ENCODE measurements at regions not wholly inside any gene's neighbourhood (a gene's known extent, or its start where the extent isn't known, plus 50 kb on each side); places are given as distances from the start of the nearest gene placed in this dataset.
"Not testable (repeated sequence)": the region's sequence is repeated elsewhere in the genome, so short reads cannot be mapped to it uniquely, and the experiment has no call there.

DNA sequence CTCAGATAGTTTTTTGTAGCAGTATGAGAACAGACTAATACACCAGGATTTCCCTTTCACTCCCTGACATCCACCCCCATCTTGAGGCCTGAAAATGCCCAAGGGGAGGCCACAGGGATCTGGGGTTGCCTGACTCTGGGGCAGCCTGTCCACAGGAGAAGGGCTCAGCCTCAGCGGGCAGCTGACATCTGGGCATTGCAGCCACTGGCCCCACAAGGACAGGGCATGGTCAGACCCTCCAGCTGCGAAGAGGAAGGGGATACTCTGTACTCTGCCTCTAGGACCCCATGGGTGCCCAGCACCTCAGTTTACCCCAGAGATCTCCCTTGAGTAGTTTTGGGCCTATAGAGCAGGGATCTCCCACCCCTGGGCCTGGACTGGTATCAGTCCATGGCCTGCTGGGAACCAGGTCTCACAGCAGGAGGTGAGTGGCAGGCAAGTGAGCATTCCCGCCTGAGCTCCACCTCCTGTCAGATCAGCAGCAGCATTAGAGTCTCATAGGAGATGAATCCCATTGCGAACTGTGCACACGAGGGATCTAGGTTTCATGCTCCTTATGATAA lies 138.9 kb downstream of the HMX1 start:
- DNase-seq: no peak

DNA sequence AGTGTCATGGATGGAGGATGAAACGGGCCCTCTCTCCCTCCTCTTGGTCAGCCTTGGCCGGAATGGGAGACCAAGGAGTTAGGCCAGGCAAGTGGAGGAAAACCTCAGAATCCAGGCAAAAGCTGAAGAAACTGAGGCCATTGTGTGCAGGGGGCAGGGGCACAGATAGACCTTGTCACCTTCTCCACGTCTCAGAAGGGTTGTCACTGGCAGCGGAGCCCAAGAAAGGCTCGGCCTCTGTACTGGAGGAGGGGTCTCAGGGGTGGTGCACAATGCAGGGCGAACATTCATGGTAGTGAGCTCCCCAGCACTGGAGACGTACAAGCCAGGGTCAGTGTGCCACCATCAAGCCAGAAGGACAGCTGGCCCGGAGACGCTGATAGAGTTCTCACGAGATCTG lies 139.5 kb downstream of the CPZ start:
- no peak for DNase-seq

DNA sequence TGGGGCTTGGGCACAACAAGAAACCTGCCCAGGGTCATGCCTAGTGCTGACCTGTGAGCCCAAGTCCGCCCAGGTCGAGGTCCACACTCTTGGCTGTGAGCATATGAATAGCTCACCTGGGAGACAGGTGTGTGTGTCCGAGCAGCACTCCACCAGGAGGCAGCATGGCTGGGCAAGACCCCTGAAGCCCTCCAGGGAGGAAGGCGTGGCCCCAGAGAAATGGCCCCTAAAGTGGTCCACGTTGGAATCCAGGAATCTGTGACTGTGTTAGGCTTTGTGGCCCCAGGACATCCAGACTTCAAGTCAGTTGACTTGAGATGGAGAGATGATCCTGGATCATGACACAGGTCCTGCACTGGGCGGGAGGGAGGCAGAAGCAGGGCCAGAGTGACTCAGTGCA lies 138.8 kb downstream of the CPZ start:
- DNase-seq: no peak

DNA sequence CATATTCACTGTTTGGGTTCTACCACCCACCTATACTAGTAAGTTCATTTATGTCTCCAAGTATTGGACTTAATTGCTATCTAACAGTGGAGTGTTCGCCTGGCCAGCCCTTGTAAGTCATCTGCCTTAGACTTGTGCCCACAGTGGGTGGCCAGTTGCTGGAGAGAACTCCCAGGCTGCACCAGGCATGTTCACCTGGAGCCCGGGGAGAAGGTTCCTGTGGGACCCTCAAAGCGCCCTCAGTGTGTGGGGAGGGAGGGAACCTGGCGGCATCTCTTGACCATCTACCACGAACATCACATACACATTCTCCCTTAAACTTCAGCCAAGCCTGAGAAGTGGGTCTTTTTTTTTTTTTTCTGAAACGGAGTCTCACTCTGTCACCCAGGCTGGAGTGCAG lies 138.1 kb downstream of the CPZ start:
- no peak for DNase-seq

DNA sequence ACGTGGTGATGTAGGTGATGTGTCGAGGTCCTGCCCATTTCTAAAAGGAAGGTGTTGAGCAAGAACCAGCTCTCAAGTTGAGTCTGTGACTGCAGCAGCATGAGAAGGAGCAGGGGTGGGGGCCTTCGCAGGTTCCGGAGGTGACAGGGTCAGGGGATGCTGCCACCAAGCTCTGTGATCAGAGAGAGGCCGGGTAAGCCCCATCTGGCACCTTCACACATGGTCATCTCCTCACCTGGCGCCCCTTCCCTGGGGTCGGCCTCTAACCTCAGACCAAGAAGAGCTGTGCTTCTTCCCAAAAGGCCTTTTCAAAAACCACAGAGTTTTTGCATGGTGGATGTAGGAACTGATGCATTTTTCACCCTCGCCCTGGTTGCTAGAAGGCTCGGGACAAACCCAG lies 137.6 kb downstream of the CPZ start:
- DNase-seq: no peak

DNA sequence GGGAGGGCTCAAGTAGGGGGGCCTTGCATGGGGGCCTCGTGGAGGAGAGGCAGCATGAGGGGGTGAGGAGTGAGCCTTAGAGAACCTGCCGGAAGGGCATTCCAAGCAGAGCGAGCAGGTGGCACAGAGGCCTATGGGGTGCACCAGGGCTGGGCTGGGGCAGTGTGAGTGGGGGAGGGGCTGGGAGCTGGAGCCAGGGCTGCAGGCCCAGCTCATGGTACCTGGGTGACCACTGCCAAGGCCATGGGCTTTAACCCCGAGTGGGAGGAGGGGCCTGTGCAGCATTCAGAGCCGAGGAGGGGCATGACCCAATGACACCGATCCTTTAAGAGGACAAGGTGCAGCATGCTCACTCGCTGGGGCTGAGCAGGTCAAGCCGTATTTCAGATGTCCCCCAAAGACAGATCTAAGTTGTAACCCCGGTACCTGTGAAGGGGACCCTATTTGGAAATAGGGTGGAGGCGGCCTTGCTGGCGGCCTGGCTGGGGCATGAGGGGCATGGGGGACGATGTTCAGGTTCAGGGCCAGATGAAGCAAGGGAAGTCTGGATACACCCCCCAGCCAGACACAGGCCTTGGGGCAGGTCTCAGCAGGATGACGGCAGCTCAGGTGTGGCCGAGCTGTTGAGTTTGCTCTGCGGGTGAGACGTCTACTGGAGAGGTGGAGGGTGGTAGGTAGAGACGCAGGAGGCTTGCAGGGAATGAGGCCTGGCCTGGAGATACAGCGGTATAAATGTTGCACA lies 137.0 kb downstream of the CPZ start:
- DNase-seq: no peak

DNA sequence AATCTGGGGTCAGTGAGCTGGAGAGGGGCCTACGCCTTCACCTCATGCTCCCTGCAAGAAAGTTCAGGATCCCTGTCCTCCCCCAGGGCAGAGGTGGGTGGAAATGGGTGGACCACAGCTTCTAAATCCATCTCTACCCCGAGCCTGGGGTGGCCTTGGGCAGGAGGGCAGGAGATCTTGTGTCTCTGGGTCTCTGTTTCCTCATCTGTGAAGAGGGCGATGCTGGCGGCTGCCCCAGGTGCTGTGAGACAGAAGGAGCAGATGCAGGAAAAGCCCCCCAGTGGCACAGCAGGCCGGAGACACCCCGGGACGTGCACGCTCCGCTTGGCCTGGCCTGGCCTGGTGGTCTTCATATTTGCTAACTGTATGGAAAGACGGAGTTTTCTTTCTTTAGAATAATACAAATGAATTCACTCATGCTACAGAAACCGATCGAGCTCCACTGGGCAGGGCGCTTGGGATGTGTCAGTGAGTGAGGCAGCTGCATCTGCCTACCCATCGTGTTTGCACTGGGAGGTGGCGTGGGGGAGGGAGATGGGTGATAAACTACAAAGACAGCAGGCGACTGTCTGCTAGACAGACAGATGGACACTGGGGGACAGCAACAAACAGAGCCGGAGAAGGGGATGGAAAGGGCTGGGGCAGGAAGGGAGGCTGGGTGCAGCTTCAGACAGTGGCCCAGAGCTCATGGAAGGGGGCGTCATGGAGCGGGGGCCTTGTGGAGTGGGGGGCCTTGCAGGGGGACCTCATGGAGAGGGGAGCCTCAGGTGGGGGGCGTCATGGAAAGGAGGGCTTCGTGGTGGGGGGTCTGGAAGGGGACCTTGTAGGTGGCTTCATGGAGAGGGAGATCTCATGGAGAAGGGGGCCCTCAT lies 136.2 kb downstream of the CPZ start:
- no peak for DNase-seq

DNA sequence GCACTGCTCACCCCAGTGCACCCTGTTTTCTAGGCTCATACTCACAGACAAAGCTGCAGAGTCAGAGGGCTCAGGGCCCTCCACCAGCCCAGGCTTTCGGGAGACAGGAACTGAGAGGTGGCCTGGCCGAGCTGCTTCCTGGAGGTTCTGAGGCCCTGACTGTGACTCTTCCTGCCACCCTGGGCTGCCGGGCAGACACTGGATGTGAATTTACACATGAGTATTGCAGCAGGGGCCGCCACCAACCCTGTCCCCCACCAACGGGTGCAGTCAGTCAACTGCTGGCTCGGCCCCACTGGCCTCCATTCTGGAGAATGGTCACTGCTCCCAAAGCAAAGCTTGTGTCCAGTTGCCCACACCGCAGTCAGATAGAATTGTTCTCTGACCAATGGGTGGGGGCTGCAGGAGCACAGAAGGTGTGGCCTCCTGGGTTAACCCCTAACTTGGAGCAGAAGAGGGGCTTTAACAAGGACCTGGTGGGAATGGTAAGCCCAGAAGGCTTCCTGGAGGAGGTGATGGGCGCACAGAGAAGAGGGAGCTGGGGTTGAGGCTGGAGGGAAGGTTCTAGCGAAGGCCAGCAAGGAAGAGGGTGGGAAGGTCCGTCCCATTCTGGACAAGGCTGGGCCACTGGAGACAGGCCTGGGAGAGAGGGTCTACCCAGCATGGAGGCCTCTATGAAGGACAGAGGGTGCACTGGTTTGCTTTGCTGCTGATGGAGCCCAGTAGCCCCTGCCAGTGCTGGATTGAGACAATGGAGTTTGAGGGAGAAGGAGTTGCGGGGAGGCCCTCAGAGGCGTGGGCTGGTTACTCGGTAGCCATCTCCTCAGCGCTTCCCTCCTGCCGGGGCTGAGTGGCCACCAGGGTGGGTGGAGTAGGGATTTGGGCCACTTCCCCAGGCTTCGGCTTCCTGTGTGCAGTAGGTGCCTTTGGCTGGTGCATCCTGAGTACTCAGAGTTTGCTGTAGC lies 135.3 kb downstream of the CPZ start:
- DNase-seq: no peak

DNA sequence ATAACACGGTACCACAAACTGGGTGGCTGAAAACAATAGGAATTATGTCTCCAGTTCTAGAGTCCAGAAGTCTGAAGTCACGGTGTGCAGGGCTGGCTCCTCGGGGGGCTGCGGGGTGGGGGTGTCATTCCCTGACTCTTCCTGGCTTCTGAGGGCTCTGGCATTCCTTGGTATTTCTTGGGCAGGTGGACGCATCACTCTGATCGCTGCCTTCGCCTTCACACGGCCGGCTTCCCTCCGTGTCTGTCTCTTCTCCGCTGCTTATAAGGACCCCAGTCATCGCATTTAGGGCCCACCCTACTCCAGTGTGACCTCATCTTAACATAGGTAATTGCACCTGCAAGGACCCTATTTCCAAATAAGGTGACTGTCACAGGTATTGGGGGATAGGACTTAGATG lies 134.6 kb downstream of the CPZ start:
- DNase-seq: no peak

DNA sequence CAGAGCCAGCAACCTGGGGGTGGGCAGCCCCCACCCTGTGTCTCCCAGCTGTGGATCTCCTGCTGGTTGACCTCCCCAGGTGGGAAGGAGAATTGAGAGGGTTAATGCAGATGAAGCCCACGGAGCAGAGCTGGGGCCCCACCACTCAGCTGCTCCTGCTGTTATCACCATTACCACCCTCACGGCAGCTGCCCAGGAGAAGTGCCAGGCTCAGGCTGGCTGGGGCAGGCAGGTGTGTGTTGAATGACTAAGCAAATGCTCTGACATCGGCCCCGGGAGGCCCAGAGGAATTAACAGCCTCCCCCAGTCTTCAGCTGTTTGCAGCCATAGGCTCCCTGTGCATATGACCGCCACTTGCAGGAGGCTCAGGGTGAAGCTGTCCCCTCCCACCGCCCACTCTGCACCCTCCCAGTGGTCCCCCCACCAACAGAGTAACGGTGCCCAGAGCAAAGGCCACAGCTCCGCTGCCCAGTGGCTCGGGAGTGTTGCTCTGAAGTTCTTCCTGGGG lies 133.8 kb downstream of the CPZ start:
- no peak for DNase-seq

DNA sequence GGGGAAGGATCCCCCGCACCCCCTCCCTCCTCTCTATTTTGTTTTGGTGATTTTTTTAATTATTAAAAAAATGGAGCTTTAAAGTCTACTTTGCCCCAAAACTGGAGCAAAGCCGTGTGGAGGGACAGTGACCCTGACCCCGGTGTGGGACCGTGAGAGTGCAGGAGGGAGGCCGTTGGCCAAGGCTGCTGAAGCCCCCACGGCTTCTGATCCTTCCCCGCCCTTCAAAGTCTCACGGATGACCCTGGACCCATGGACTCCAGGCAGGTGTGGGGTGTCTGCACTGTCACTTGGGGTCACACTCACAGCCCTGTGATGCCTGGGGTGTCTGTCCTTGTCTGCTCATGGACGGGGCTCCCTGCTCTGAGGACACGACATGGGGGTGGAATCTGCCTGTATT lies 133.3 kb downstream of the CPZ start:
- DNase-seq: no peak

DNA sequence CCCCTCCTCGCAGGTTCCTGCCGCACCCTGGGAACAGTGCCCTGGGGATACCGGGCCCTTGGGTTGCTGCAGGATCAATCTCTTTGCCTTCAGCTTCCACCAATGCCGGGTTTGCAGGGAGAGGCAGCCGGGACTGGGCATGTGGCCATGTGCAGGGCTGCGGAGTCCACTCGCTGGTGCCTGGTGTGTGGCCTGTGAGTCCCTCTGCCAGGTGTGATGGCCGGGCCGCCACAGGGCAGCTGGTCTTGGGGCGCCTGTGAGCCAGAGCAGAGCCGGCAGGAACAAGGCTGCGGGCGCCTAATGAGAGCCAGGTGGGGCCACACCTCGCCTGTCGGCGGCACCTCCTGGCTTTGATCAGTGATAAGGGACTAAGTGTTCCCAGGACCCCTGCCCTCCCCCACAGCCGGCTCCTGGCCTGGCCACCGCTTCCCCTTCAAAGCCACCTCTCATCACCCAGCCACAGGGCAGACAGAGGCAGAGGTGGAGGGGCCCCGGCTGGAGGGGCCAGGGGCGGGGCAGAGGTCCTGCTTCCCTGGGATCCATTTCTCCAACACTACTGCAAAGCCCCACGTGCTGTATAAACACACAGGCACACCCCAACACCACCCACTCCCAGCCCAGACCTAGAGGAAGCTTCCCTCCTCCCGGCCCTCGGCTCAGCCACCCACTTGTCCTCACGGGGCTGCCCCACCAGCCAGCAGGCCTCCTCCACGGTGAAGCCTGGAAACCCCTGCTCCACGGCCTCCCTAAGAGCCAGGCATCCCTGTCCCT lies 132.7 kb downstream of the CPZ start:
- no peak for DNase-seq

DNA sequence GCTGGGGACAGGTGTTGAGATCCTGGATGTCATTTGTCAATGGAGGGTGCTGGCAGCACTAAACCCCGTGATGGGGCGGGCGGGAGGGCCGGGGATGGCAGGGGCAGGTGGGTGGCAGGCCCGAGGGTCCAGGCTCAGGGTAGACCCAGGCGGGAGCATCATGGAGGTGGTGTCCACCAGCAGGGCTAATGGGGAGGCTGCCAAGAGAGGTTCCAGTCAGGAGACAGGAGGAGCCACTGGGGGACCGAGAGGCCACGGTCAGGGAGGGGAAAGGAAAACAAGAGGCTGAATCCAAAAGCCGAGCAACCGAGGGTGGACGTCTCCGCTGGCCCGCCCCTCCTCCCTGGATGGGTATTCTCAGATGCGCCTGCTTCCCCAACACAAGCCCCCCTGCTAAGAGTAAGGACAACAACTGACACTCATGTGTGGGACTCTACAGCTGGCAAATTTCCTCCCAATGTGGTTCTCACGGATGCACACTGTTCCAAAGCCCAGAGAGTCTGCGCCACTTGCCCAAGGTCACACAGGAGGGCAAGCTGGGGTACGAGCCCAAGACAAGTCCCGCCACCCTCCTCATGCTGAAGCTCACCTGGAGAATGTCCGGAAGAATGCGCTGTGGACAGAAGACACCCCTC lies 132.0 kb downstream of the CPZ start:
- no peak for DNase-seq

DNA sequence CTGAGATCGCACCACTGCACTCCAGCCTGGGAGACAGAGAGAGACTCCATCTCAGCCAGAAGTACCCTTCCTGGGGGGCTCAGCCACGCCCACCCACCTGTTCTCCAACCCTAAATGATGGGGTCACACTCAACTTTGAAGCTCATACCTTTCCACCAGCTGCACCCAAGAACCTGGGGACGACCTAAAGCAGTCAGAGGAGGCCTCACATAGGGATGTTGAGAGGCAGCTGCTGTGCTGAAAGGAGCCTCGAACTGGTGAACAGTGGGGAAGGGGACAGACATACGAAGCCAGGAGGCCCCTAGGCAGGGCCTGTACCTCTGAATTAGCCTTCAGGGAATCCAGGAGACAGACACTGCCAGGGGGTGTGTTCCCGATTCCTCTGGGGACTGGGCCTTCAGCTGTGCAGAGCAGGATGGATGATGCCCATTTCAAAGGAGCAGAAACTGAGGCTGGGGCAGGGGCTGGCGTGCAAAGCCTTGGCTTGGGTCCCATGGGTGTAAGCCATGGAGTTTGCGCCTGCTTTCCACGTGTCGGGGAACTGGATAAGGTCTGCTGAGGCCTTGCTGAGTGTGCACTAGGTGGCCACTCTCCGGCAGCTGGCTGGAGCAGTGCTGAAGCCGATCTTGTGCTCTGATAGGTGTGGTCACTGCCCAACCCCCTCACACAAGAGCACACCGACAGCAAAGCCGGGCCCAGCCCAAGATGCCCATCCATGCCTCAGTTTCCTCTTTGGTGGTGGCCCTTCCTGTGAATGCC lies 130.8 kb downstream of the CPZ start:
- no peak for DNase-seq

DNA sequence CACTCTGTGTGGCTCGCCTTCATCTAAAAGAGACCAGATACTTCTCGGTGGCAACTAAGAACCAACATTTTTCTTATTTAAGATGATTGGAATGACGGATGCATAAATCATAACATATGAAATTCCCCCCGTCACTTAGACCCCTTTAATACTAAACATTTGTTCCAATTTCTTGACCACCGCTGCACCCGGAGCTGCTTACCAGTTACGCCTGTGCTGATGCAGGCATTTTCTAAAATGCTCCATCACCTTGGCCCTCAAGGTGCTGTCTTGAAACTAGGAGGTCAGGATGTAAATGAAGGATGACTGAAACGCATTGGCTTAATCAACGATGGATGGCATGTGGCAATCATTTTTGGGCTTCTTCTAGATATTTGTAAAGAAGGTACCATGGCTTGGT lies 130.0 kb downstream of the CPZ start:
- no peak for DNase-seq

DNA sequence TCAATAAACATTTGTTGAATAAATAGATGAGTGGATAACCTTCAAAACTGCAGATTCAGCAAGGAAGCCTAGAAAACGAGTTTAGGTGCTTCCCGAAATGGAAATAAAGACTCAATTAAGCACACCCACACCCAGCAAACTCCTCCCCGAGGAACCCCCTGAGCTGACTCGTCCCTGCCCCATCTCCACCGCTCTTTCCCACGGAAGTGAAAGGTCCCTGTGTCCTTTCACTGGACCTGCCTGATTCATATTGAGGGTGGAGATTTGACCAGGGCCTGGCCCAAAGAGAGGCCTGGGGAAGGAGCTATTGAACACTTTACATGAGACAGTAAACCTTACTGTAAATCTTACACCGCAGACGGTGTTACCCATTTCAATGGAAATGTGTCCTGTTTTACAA lies 129.1 kb downstream of the CPZ start:
- no peak for DNase-seq

DNA sequence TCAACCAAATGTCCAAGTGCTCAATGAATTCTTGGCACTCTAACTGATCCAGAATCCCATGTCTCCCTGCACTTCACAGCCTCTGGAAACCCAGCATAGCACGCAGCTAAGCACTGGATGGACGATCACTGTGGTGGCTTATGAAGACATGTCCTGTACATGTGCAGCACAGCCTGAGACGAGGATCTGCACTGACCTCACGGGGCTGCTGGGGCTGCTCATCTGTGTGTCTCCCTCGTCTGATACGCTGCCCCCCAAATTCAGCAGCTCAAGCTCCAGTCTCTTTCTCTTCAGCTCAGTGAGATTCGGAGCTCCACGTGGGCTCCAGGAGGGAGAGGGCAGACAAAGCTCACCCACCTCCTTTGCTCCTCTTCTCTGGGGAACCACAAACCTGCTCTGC lies 126.9 kb downstream of the CPZ start:
- no peak for DNase-seq

DNA sequence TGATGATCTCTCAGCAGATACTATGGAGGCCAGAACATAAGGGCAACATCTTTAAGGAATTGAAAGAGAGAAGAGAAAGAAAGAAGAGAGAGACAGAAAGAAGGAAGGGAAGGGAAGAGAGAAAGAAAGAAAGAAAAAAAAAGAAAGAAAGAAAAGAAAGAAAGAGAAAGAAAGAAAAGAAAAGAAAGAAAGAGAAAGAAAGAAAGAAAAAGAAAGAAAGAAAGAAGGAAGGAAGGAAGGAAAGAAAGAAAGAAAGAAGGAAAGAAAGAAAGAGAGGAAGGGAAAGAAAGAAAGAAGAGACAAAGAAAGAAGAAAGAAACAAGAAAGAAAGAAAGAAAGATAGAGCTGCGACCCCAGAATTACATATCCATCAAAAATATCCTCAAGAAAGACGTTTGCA lies 124.9 kb downstream of the CPZ start:
- not testable (repeated sequence) for DNase-seq

DNA sequence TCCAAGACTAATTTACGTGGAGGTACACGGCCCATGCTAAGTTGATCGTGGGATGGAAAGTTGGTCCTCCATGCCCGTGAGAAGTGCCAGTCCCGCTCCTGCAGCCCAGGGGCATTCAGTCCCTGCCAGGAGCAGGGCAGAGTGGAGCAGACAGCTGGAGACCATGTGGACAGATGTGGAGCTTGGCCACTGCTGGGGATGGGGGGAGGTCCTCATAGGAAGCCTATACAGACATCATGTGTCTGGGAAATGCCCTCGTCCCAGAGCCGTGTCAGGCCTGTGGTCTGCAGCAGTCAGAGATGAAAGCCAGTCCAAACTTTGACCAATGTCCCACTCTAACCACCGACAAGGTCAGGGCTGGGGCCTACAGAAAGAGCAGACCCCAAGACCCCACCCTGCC lies 118.4 kb downstream of the CPZ start:
- no peak for DNase-seq

DNA sequence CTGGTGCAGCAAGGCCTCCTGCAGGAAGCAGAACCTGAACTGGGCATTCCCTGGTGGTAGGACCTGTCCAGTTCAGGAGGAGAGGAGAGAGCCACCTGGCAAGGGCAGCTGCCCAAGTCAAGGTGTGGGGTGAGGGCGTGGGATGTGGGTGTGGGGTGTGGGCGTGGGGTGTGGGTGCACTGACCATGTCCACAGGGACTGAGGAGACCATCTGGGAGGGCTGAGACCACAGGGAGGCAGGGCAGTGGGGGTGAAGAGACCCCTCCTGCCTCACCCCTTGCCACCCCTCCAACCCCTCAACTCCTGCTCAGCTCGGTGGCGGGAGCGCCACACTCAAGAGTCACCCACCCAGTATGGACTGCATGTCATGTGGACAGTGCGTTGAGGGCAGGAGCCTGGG lies 117.9 kb downstream of the CPZ start:
- no peak for DNase-seq

Measured in activated CD4-positive, alpha-beta T cell treated with anti-CD3 and anti-CD28 coated beads, Interleukin-2, amount 50 U/mL, for 48 hours (primary cell).